DOHH2 (cell line): ENCODE measurements at regions not wholly inside any gene's neighbourhood (a gene's known extent, or its start where the extent isn't known, plus 50 kb on each side); places are given as distances from the start of the nearest gene placed in this dataset.

ENCODE experiments used
- H3F3A ChIP-seq: fragments of 200-600 bp; sonication (generic), shearing (Covaris generic); 2 replicates; pipeline ENCODE4 v1.6.0; 2016; ENCODE audit warnings: antibody characterized with exemption, mild to moderate bottlenecking; ENCODE audit not compliant: control insufficient read depth, insufficient read depth
- H3K27ac ChIP-seq: fragments of 200-600 bp; sonication (generic); 2 replicates; pipeline ENCODE4 v1.5.1; 2014; ENCODE audit warnings: low read depth, mild to moderate bottlenecking, low read length, moderate library complexity
- H3K27me3 ChIP-seq: fragments of 200-600 bp; sonication (generic); 2 replicates; pipeline ENCODE4 v1.6.1; 2014; ENCODE audit warnings: mild to moderate bottlenecking, low read length, mixed read lengths; ENCODE audit not compliant: control insufficient read depth
- H3K36me3 ChIP-seq: fragments of 200-600 bp; sonication (generic); 2 replicates; pipeline ENCODE4 v1.6.1; 2014; ENCODE audit warnings: mild to moderate bottlenecking, low read length, moderate library complexity, mixed read lengths; ENCODE audit not compliant: control insufficient read depth
- H3K4me1 ChIP-seq: fragments of 200-600 bp; sonication (generic); 2 replicates; pipeline ENCODE4 v1.6.1; 2014; ENCODE audit warnings: mild to moderate bottlenecking, low read length, mixed read lengths; ENCODE audit not compliant: control insufficient read depth
- H3K4me2 ChIP-seq: fragments of 200-600 bp; sonication (generic); 2 replicates; pipeline ENCODE4 v1.6.0; 2014; ENCODE audit warnings: mild to moderate bottlenecking, low read length, moderate library complexity
- H3K4me3 ChIP-seq: fragments of 200-600 bp; sonication (generic); 2 replicates; pipeline ENCODE4 v1.5.1; 2014; ENCODE audit warnings: mild to moderate bottlenecking, low read length, mixed read lengths
- H3K79me2 ChIP-seq: fragments of 200-600 bp; sonication (generic); 2 replicates; pipeline ENCODE4 v1.6.1; 2014; ENCODE audit warnings: mild to moderate bottlenecking, low read length, mixed read lengths; ENCODE audit not compliant: control insufficient read depth
- H3K9me2 ChIP-seq: fragments of 200-600 bp; sonication (generic); replicated peaks from 2 replicates; pipeline ENCODE4 v1.6.1; 2014; ENCODE audit warnings: mild to moderate bottlenecking, low read length, mixed read lengths; ENCODE audit not compliant: control insufficient read depth
- H3K9me3 ChIP-seq: fragments of 200-600 bp; sonication (generic); 2 replicates; pipeline ENCODE4 v1.6.1; 2014; ENCODE audit warnings: antibody characterized with exemption, low read length, mixed read lengths; ENCODE audit not compliant: control insufficient read depth, insufficient read depth
- H4K20me1 ChIP-seq: fragments of 200-600 bp; sonication (generic); 2 replicates; pipeline ENCODE4 v1.6.0; 2014; ENCODE audit warnings: low read depth, mild to moderate bottlenecking, antibody characterized with exemption, low read length, moderate library complexity; ENCODE audit not compliant: control insufficient read depth, insufficient read depth
- EZH2phosphoT487 ChIP-seq: fragments of 200-600 bp; sonication (generic); IDR thresholded peaks from 2 replicates; pipeline ENCODE4 v1.6.1; 2017; ENCODE audit warnings: borderline replicate concordance, mild to moderate bottlenecking, antibody characterized with exemption, low read length, moderate library complexity, mixed read lengths
- TF ChIP-seq, protein P1 (sequence below): fragments of 200-600 bp; sonication (generic); IDR thresholded peaks from one replicate; pipeline ENCODE4 v1.5.1; 2014; ENCODE audit warnings: antibody characterized with exemption, mild to moderate bottlenecking, low read depth, low read length; ENCODE audit not compliant: poor library complexity, severe bottlenecking

- no peak overlapping the region for H3K4me3 ChIP-seq
- TF ChIP-seq, protein P1, sequence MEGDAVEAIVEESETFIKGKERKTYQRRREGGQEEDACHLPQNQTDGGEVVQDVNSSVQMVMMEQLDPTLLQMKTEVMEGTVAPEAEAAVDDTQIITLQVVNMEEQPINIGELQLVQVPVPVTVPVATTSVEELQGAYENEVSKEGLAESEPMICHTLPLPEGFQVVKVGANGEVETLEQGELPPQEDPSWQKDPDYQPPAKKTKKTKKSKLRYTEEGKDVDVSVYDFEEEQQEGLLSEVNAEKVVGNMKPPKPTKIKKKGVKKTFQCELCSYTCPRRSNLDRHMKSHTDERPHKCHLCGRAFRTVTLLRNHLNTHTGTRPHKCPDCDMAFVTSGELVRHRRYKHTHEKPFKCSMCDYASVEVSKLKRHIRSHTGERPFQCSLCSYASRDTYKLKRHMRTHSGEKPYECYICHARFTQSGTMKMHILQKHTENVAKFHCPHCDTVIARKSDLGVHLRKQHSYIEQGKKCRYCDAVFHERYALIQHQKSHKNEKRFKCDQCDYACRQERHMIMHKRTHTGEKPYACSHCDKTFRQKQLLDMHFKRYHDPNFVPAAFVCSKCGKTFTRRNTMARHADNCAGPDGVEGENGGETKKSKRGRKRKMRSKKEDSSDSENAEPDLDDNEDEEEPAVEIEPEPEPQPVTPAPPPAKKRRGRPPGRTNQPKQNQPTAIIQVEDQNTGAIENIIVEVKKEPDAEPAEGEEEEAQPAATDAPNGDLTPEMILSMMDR: no peak
- TF ChIP-seq EZH2phosphoT487: no peak
- no peaks in the 10 kb centered on the region for H3F3A ChIP-seq
- H3K27me3 ChIP-seq: peaks cover 6% of the 10 kb centered on the region; the same call in 1 of the 2 replicates
- no peaks in the 10 kb centered on the region for H3K4me1 ChIP-seq
- H3K27ac ChIP-seq: no peak overlapping the region
- H3K4me2 ChIP-seq: no peak overlapping the region
- no peaks in the 10 kb centered on the region for H3K36me3 ChIP-seq
- H3K79me2 ChIP-seq: no peaks in the 10 kb centered on the region
- no peaks in the 10 kb centered on the region for H4K20me1 ChIP-seq
- no peaks in the 10 kb centered on the region for H3K9me2 ChIP-seq
- no peaks in the 10 kb centered on the region for H3K9me3 ChIP-seq
These were observed 146.6 kb downstream of the GLUL start for GRCh38 chr1:182245040-182245439.

- no peaks in the 10 kb centered on the region for H3K9me3 ChIP-seq
- no peak for TF ChIP-seq EZH2phosphoT487
- TF ChIP-seq, protein P1: no peak
- no peak overlapping the region for H3K4me2 ChIP-seq
- no peaks in the 10 kb centered on the region for H3K4me1 ChIP-seq
- H3K27ac ChIP-seq: no peak overlapping the region
- no peaks in the 10 kb centered on the region for H3K79me2 ChIP-seq
- no peaks in the 10 kb centered on the region for H3K36me3 ChIP-seq
- H3F3A ChIP-seq: no peaks in the 10 kb centered on the region
- no peaks in the 10 kb centered on the region for H3K9me2 ChIP-seq
- H3K4me3 ChIP-seq: no peak overlapping the region
- H4K20me1 ChIP-seq: no peaks in the 10 kb centered on the region
- H3K27me3 ChIP-seq: peaks cover 6% of the 10 kb centered on the region; the same call in 1 of the 2 replicates
These were observed 147.1 kb downstream of the GLUL start for GRCh38 chr1:182244451-182244850.

- H3K36me3 ChIP-seq: no peaks in the 10 kb centered on the region
- H4K20me1 ChIP-seq: no peaks in the 10 kb centered on the region
- no peaks in the 10 kb centered on the region for H3K9me3 ChIP-seq
- no peaks in the 10 kb centered on the region for H3F3A ChIP-seq
- H3K27ac ChIP-seq: no peak overlapping the region
- no peaks in the 10 kb centered on the region for H3K9me2 ChIP-seq
- H3K4me1 ChIP-seq: no peaks in the 10 kb centered on the region
- H3K79me2 ChIP-seq: no peaks in the 10 kb centered on the region
- no peak overlapping the region for H3K4me2 ChIP-seq
- no peaks in the 10 kb centered on the region for H3K27me3 ChIP-seq
- TF ChIP-seq, protein P1: no peak
- no peak for TF ChIP-seq EZH2phosphoT487
- no peak overlapping the region for H3K4me3 ChIP-seq
These were observed 148.9 kb downstream of the GLUL start for GRCh38 chr1:182242641-182243040.

DNA sequence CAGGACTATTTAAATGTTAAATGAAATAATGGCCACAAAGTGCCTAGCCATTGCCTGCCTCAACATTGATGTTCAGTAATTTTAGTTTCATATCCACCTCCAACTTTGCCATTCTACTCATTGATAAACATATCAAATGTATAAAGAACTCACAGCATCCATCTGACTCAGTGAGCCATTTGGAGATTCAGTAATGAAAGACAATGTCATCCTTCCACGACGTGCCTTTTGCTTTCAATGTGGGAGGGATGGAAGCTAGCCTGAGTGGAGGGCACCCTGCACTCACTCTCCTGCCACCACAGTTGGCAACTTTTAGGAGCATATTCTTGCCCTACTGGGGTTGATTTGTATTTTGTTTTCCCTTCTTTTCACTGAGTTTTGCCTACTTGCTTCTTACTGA, 151.5 kb downstream of the GLUL start:
- Histone ChIP-seq H3K4me1 (no peaks in the 10 kb centered on the region), H3K9me3 (no peaks in the 10 kb centered on the region), H3K9me2 (no peaks in the 10 kb centered on the region), H3K36me3 (no peaks in the 10 kb centered on the region), H3K79me2 (no peaks in the 10 kb centered on the region), H3K27ac (no peak overlapping the region), H3K4me2 (no peak overlapping the region), H3K27me3 (no peaks in the 10 kb centered on the region; the same call in 1 of the 2 replicates), H3K4me3 (no peak overlapping the region), H3F3A (no peaks in the 10 kb centered on the region), H4K20me1 (no peaks in the 10 kb centered on the region)
- TF ChIP-seq EZH2phosphoT487: no peak
- TF ChIP-seq, protein P1: no peak
